ENCODE measurements at regions not wholly inside any gene's neighbourhood (a gene's known extent, or its start where the extent isn't known, plus 50 kb on each side); places are given as distances from the start of the nearest gene placed in this dataset.

DNA sequence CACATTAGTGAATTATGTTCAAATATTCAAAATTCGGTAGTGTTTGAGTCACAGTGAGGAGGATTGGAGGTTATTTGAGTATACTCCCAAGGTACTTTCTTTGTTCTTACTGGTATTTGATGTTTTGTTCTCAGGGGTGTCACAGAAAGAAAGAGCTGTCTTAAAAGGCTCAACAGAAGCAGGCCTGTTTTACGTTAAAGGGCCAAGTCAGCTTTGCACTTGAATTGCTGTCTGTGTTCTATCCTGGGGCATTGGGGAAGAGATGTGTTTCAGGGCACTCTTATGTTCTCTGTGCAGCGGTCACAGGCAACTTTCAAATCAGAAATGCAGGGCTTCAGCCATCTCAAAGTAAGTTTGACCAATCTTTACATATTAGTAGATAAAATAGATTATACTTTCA, 1113.1 kb upstream of the LCORL start:
- no peak for DNase-seq (ENCODE audit: low read depth)
- H3K4me3 ChIP-seq (ENCODE audit: control insufficient read depth, low read depth, low read length) = no peak overlapping the region
- TF ChIP-seq CTCF (IDR thresholded peaks at IDR 0.05; ENCODE audit: control insufficient read depth, insufficient read depth, low read depth, low read length, missing control alignments) = no peak

GRCh38 chr4:19133315-19133714, 1111.8 kb upstream of the LCORL start:
- H3K4me3 ChIP-seq (ENCODE audit: control insufficient read depth, low read depth, low read length) = no peak overlapping the region
- TF ChIP-seq CTCF (IDR thresholded peaks at IDR 0.05; ENCODE audit: control insufficient read depth, insufficient read depth, low read depth, low read length, missing control alignments) = no peak

DNA sequence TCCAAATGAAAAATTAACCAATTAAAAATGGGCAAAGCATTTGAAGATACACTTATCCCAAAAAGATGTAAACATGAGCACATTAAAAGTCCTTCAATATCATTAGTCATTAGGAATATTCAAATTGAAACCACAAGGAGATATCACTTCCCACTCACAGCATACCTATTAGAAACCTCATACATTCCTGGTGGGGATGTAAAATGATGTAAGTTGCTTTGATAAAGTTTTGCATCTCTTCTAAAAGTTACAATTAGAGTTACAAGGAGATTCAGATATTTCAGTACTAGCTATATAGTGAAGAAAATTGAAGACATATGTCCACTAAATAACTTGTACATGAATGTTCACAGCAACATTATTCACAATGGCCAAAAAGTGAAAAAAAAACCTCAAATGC, 1109.3 kb upstream of the LCORL start:
- TF ChIP-seq CTCF (IDR thresholded peaks at IDR 0.05; ENCODE audit: control insufficient read depth, insufficient read depth, low read depth, low read length, missing control alignments) = no peak
- no peak overlapping the region for H3K4me3 ChIP-seq (ENCODE audit: control insufficient read depth, low read depth, low read length)
- no peak for DNase-seq (ENCODE audit: low read depth)

More at GRCh38 chr4:19133315-19133714, 1111.8 kb upstream of the LCORL start:
- no peak for DNase-seq (ENCODE audit: low read depth)

- no peak overlapping the region for H3K4me3 ChIP-seq (ENCODE audit: control insufficient read depth, low read depth, low read length)
- TF ChIP-seq CTCF (IDR thresholded peaks at IDR 0.05; ENCODE audit: control insufficient read depth, insufficient read depth, low read depth, low read length, missing control alignments) = no peak
- DNase-seq (ENCODE audit: low read depth) = no peak
Measured at GRCh38 chr4:19128176-19128575, 1106.6 kb upstream of the LCORL start.

- DNase-seq (ENCODE audit: low read depth) = no peak
- H3K4me3 ChIP-seq (ENCODE audit: control insufficient read depth, low read depth, low read length) = no peak overlapping the region
- no peak for TF ChIP-seq CTCF (IDR thresholded peaks at IDR 0.05; ENCODE audit: control insufficient read depth, insufficient read depth, low read depth, low read length, missing control alignments)
Measured at GRCh38 chr4:19126903-19127302, 1105.3 kb upstream of the LCORL start.

DNA sequence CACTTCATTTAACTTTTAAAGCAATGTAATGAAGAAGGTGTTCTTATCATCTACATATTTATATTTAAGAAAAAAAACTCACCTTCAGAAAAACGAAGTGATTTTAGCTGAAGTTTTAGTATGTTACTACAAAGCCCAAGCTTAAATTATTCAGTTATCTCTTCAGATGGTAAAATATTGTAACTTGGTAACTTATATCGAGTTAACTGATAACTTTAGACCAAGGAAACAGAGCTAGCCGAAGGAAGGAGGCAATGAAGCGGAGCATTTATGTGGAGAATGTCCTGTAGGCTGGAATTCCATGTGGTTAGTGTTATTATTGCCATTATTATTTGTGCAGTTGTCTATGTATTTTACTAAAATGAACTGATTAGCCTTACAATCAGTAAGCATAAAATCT, 1102.1 kb upstream of the LCORL start:
- TF ChIP-seq CTCF (IDR thresholded peaks at IDR 0.05; ENCODE audit: control insufficient read depth, insufficient read depth, low read depth, low read length, missing control alignments) = no peak
- no peak overlapping the region for H3K4me3 ChIP-seq (ENCODE audit: control insufficient read depth, low read depth, low read length)
- no peak for DNase-seq (ENCODE audit: low read depth)
